Tibial artery (tissue), 4 donors: ENCODE measurements at regions not wholly inside any gene's neighbourhood (a gene's known extent, or its start where the extent isn't known, plus 50 kb on each side); places are given as distances from the start of the nearest gene placed in this dataset.

Experiments used
- DNase-seq, 2 donors: peaks; one replicate each; pipeline ENCODE4 v3.0.0-alpha.2; 2019
- H3K27ac ChIP-seq, 2 donors: fragments of 200-600 bp; sonication (generic) in 1 of 2; 1 replicate in 1 of 2; 2 replicates in 1 of 2; pipeline ENCODE4 v1.5.1; 2018 to 2019; ENCODE audit warnings: mild to moderate bottlenecking in 1 of 2
- H3K27me3 ChIP-seq, 2 donors: fragments of 200-600 bp; sonication (generic) in 1 of 2; one replicate each; pipeline versions ENCODE4 v1.5.1 to v1.6.0; 2016 to 2019
- H3K36me3 ChIP-seq, 3 donors: fragments of 200-600 bp; sonication (generic) in 2 of 3; one replicate each; pipeline ENCODE4 v1.5.1; 2016 to 2019; ENCODE audit warnings: mild to moderate bottlenecking in 2 of 3
- H3K4me1 ChIP-seq, 4 donors: fragments of 200-600 bp; sonication (generic) in 2 of 4; 1 replicate in 3 of 4; 2 replicates in 1 of 4; pipeline ENCODE4 v1.5.1; 2016 to 2019
- H3K4me3 ChIP-seq, 2 donors: fragments of 200-600 bp; sonication (generic) in 1 of 2; 1 replicate in 1 of 2; 2 replicates in 1 of 2; pipeline ENCODE4 v1.5.1; 2018 to 2019; ENCODE audit warnings: mild to moderate bottlenecking in 2 of 2
- H3K9me3 ChIP-seq, 3 donors: fragments of 200-600 bp; sonication (generic) in 1 of 3; one replicate each; pipeline ENCODE4 v1.5.1; 2016 to 2019
- intact Hi-C: fragments of 100-400 bp; cut with DNase I; formaldehyde crosslinking; loops from one replicate; pipeline ENCODE4 v1.15.0; 2023; ENCODE audit warnings: low total_unique reads
- TF ChIP-seq, protein P1 (sequence below), 2 experiments: fragments of 200-600 bp in 1 of 2; fragments of 450-650 bp in 1 of 2; IDR thresholded peaks; one replicate each; pipeline ENCODE4 v1.5.1; 2017 to 2019; ENCODE audit warnings: antibody characterized with exemption in 2 of 2, mild to moderate bottlenecking in 1 of 2, moderate library complexity in 1 of 2

GRCh38 chr15:53454535-53454842, 305.0 kb downstream of the WDR72 start:
- intact Hi-C loops = no loop called here
- no peaks in the 10 kb centered on the region for H3K36me3 ChIP-seq
- no peak for DNase-seq
- H3K4me1 ChIP-seq = no peaks in the 10 kb centered on the region
- TF ChIP-seq, protein P1, sequence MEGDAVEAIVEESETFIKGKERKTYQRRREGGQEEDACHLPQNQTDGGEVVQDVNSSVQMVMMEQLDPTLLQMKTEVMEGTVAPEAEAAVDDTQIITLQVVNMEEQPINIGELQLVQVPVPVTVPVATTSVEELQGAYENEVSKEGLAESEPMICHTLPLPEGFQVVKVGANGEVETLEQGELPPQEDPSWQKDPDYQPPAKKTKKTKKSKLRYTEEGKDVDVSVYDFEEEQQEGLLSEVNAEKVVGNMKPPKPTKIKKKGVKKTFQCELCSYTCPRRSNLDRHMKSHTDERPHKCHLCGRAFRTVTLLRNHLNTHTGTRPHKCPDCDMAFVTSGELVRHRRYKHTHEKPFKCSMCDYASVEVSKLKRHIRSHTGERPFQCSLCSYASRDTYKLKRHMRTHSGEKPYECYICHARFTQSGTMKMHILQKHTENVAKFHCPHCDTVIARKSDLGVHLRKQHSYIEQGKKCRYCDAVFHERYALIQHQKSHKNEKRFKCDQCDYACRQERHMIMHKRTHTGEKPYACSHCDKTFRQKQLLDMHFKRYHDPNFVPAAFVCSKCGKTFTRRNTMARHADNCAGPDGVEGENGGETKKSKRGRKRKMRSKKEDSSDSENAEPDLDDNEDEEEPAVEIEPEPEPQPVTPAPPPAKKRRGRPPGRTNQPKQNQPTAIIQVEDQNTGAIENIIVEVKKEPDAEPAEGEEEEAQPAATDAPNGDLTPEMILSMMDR (IDR thresholded peaks at IDR 0.05) = no peak
- no peaks in the 10 kb centered on the region for H3K9me3 ChIP-seq
- no peak overlapping the region for H3K4me3 ChIP-seq
- no peak overlapping the region for H3K27ac ChIP-seq
- H3K27me3 ChIP-seq = no peaks in the 10 kb centered on the region

GRCh38 chr15:53453253-53454105, 306.0 kb downstream of the WDR72 start:
- no peak overlapping the region for H3K27ac ChIP-seq
- H3K4me3 ChIP-seq = no peak overlapping the region
- no peaks in the 10 kb centered on the region for H3K4me1 ChIP-seq

GRCh38 chr15:53448232-53449015, 311.0 kb downstream of the WDR72 start:
- H3K9me3 ChIP-seq = no peaks in the 10 kb centered on the region
- no peaks in the 10 kb centered on the region for H3K27me3 ChIP-seq
- no peak overlapping the region for H3K4me3 ChIP-seq
- no peak for DNase-seq
- no peak overlapping the region for H3K27ac ChIP-seq
- H3K36me3 ChIP-seq = no peaks in the 10 kb centered on the region
- intact Hi-C loops = no loop called here
- no peaks in the 10 kb centered on the region for H3K4me1 ChIP-seq
- TF ChIP-seq, protein P1 (IDR thresholded peaks at IDR 0.05) = no peak

More at GRCh38 chr15:53453253-53454105, 306.0 kb downstream of the WDR72 start:
- Histone ChIP-seq H3K36me3 (no peaks in the 10 kb centered on the region), H3K9me3 (no peaks in the 10 kb centered on the region), H3K27me3 (no peaks in the 10 kb centered on the region)
- intact Hi-C loops = no loop called here
- no peak for DNase-seq
- TF ChIP-seq, protein P1 (IDR thresholded peaks at IDR 0.05) = no peak

DNA sequence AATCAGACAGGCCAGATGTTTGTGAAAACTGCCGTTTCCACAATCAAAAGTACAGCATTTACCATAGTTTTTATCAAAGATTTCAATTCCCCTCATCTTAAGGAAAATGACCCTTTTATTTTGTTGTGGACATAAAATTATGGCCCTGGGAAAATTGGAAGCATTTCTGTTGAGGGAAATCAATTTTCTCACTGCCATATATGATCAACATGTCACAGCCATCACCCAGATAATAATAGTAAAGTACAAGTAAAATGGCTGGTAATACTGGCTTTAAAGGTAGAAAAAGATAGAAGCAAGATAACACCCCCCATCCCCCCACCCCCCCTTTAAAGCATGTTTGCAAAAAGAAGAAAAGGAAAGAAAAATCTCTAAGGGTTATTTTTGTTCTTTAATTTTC, 311.7 kb downstream of the WDR72 start:
- H3K27ac ChIP-seq = no peak overlapping the region

DNA sequence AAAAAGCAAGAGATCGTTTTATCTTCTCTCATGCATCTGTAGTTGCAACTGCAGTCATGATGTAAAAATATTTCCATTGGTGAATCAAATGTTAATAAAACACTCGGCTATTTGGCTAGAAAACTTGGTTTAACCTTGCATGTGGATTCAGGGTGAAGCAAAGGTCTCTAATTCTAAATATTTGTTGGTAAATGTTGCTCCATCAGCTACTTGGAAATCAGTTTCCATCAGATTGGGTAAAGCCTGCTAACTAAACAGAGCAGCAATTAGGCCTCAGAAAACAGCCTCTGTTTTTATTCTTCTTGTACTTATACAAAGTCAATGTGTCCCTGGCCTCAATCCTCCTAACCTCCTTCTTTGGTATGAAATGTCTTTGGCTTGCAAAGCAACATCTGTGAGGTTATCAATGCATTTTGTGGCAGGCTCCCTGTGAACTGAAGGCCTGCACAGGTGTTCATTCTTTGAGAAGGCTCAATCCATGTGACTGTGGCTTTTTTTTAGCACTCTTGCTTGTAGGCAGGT, 312.3 kb downstream of the WDR72 start:
- Histone ChIP-seq H3K27me3 (no peaks in the 10 kb centered on the region), H3K4me3 (no peak overlapping the region), H3K4me1 (no peaks in the 10 kb centered on the region), H3K36me3 (no peaks in the 10 kb centered on the region), H3K27ac (no peak overlapping the region), H3K9me3 (no peaks in the 10 kb centered on the region)
- intact Hi-C loops = no loop called here
- DNase-seq = no peak
- TF ChIP-seq, protein P1 (IDR thresholded peaks at IDR 0.05) = no peak

More for the DNA sequence above, 311.7 kb downstream of the WDR72 start:
- no peak for DNase-seq
- Histone ChIP-seq H3K27me3 (no peaks in the 10 kb centered on the region), H3K4me3 (no peak overlapping the region), H3K9me3 (no peaks in the 10 kb centered on the region), H3K36me3 (no peaks in the 10 kb centered on the region), H3K4me1 (no peaks in the 10 kb centered on the region)
- intact Hi-C loops = no loop called here
- TF ChIP-seq, protein P1 (IDR thresholded peaks at IDR 0.05) = no peak
